GM19328 (cell line): ENCODE measurements at regions not wholly inside any gene's neighbourhood (a gene's known extent, or its start where the extent isn't known, plus 50 kb on each side); places are given as distances from the start of the nearest gene placed in this dataset.

Experiments
- ATAC-seq: cut with Tn5 transposase; IDR thresholded peaks from one replicate; pipeline ENCODE4 v1.9.1; 2021; ENCODE audit warnings: mild to moderate bottlenecking, moderate library complexity; ENCODE audit not compliant: unreplicated experiment

- no peak for ATAC-seq
Measured at GRCh38 chr10:128485701-128486235, 359.5 kb upstream of the MKI67 start.

- no peak for ATAC-seq
Measured at GRCh38 chr10:128487517-128487916, 361.3 kb upstream of the MKI67 start.

DNA sequence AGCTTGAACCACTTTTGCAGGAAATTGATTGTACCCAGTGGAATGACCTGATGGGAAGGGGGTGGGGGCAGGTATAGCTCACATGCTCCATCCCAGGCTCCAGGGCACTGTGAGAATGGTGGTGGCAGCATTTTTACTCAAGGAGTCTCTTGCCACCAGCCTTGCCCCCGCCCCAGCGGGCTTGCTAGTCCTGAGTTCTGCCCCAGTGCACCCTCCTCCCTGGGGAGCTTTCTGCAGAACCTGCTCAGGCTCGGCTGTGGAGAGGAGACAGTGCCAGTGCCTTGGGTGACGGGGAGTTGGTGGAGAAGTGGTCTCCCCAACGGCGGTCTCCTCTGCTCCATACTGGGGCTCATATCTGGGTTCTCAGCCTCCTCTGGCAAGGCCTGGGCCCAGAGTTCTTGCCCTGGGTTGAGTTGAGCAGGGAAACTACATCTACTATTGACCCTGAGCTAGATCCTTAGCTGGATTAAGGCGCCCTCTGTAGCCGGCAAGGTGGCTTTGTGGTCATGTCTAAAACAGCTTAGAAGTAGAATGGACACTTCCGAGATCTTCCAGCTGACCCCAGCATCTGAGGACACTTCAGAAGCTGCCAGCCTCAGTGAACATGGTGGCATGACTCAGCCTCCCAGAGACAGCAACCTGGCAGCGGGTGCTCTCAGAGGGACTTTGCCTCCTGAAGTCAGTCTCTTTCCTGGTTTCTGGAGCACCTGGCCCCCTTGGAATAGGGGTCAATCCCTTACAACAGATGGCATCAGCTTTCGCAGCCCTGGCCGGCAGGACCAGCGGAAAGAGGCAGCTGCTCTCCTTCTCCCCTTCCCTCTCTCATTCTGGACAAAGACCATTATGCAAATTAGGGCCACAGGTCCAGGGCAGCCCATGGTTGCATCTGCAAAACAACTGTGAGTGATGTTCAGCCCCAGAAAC, 363.4 kb upstream of the MKI67 start:
- no peak for ATAC-seq

DNA sequence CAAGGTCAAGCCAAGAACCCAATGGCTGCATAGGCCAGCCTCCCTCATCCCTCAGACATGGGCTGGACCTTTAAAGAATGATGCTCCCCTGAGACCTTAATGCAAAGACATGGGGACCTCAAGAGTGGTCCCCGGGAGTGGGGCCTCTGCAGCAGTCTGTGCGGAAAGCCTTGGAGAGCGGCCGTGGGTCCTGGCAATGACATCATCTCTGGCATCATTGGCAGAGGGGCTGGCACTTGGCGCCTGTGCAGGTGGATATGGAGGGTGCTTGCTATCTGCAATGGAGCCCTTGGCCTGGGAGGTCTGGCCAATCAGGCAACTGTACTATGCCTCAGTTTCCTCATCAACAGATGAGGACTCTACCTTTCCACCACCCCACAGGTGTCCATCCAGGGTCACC, 365.5 kb upstream of the MKI67 start:
- no peak for ATAC-seq

GRCh38 chr10:128493811-128494210, 367.6 kb upstream of the MKI67 start:
- ATAC-seq = no peak

- no peak for ATAC-seq
Measured at GRCh38 chr10:128494665-128495064, 368.4 kb upstream of the MKI67 start.

DNA sequence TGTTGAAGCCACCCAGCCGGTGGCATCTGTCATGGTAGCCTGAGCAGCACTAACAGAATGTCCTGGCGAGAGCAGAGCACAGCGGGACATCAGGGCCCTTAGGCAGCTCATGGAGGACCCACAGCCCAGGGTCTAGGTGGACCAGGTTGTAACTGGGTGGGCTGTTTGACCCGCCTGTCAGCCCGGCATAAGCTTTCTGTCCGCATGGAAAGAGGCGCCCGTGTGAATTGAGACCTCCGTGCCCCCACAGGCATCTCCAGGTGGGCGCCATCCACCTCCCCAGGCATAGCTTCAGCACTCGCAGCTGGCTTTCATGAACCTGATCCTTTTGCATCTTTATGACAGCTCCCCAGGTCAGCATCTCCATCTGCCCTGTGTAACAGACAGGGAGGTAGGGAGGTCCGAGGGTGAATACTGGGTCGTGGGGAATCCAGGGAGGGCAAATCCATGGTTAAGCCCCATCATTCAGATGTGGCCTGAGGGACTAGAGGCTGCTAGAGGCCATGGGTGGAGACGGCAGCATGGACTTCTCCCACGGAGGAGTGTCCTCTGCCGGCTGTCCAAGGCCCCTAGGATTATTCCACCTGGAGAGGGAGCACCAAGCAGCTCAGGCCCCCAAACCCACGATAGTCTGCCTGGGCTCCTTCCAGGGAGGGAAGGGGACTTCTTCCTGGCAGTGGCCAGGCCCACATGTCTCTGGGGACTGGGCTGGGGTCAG, 371.6 kb upstream of the MKI67 start:
- no peak for ATAC-seq

GRCh38 chr10:128498378-128498730, 372.1 kb upstream of the MKI67 start:
- ATAC-seq = no peak

DNA sequence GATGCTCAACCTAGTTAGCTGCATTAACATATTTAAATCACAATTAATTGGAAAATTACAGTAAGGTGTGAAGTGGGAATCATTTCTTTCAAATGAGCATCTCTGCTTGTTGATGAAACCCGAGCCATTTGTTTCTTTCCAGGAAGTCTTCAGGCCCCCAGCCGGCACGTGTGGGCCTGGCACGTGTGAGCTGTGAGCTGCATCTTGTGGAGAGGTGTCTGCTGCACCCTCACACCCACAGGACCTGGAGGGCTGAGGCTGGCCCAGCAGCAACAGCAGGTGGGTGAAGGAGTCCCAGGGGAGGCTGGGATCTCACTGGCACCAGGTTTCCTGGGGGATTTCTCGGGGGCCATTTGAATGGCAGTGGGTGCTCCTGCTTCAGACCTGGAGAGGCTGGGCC, 372.5 kb upstream of the MKI67 start:
- ATAC-seq = no peak

DNA sequence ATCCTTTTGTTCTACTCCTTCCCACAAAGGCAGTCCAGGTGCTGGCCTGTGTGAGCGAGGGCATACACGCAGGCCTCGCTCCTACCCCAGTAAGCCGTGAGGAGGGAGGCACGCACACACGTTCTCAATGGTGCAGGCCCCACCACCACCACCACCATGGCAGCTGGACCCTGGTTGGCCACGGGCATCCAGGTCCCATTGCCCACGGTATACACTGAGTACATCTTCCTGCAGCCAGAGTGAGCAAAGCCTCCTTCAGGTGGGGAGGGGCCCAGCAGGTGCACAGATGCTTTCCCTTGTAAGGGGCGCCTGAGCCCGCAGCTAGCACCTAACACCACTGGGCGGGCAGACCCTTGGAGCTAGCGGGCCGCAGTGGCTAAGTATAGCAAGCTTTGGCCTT, 373.3 kb upstream of the MKI67 start:
- no peak for ATAC-seq

- ATAC-seq = no peak
Measured at GRCh38 chr10:128499956-128500355, 373.7 kb upstream of the MKI67 start.

DNA sequence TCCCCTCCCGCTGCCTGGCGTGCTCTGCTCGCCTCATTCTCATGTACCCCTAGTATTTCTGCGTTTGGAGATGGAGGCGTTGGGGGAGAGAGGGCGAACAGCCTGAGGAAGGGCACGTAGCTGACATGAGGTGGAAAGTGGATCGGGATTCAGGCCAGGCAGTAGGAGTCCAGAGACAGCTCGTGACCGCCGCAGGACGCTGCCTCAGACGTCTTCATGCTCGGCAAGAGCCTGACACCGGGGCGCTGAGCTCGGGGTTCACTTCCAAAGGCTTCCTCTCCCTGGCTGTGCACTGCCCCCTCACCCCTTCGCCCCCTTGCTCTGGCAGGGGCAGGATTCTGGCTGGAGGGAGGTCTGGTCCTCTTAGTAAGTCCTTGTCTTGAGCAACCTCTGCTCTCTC, 374.4 kb upstream of the MKI67 start:
- no peak for ATAC-seq

GRCh38 chr10:128505346-128505745, 379.1 kb upstream of the MKI67 start:
- ATAC-seq = no peak

DNA sequence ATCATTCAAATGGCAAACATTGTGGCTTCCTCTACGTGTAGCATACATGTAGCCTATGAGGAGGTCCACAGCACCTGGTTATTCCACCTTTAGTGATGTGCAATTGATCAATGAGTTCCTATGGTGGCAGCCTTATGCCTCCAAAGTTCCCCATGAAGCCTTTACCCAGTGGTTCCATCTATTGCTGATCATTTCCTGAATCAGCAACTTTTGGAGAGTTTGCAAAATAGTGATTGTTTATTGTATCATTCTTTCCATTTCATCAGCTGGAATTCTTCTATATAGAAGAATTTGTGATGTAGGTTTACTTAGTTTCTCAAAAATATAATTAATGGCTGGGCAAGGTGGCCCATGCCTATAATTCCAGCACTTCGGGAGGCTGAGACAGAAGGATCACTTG, 380.2 kb upstream of the MKI67 start:
- ATAC-seq = no peak

- no peak for ATAC-seq
Measured at GRCh38 chr10:128507066-128507465, 380.8 kb upstream of the MKI67 start.

DNA sequence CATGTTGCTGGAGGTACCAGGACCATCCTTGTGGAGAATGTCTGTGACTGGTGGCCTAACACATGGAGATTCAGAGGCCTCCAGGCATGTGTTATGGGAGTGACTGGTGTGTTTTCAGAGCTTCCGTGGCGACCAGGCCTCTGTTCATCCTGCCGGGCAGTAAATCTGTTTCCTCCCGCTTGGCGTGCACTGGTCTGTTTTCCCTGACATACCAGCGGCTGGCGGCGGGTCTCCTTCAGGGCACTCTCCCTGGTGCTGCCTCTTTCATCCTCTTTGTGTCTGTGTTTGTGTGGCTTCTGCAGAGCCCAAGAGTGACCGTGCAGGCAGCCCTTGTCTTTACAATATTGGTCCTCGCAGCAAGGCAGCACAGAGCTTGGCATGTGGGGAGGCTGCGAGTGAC, 385.1 kb upstream of the MKI67 start:
- ATAC-seq = no peak

GRCh38 chr10:128512767-128513166, 386.5 kb upstream of the MKI67 start:
- ATAC-seq = no peak

DNA sequence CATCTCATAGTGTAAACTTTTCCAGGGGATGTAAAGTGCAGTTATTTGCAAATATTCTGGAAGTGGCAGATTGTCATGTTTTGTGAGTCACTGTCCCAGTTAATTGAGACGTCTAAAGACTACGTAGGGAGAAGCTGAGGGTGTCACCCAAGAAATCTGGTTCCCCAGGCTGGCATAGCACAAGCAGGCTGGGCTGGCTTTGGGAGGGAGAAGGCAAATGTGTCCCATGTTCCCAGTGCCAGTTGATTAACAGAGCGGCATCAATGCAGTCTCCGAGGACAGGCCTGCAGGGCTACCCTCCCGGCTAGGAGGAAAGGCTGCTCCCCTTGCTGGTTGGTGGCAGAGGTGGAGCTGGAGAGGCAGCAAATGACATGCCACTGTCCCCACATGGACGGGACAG, 388.3 kb upstream of the MKI67 start:
- ATAC-seq = no peak

- ATAC-seq = no peak
Measured at GRCh38 chr10:128516180-128516579, 390.0 kb upstream of the MKI67 start.

DNA sequence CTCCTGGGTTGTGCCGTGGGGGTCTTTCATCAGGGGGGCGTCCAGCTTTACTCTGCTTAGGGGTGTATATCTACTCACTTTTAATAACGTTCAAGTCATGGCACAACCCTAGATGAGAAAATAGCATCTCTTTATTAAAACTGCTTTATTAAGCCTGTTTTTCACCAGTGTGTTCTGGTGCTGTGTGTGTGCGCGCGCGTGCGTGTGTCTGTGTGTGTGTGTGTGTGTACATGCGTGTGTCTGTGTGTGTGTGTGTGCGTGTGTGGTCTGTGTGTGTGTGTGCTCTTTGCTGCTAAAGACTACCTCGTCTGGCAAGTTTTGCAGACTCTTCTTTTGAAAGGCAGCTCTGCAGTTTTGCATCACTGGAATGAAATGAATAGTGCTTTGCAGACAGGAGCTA, 390.9 kb upstream of the MKI67 start:
- ATAC-seq = no peak

- no peak for ATAC-seq
Measured at GRCh38 chr10:128518000-128518399, 391.8 kb upstream of the MKI67 start.

DNA sequence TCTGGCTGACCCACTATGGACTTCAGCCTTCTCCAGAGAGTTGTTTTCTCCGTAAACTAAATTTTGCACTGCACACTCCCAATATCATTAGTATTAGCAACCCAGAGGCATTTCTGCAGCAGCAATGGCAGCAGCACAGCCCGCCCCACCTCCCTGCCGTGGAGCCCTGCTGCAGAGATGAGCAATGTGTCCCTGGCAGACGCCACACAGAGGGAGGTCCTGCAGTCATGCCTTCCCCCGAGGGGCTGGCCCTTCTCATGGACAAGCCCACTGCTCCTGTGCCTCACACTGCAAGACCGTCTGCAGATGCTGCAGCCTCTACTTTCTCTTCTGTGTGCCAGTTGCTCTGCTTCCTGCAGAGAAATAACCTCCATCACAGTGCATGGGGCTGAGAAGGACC, 393.4 kb upstream of the MKI67 start:
- no peak for ATAC-seq
